ENCODE measurements at regions not wholly inside any gene's neighbourhood (a gene's known extent, or its start where the extent isn't known, plus 50 kb on each side); places are given as distances from the start of the nearest gene placed in this dataset.

GRCh38 chr18:43181711-43182110 lies 66.2 kb upstream of the RIT2 start:
- TF ChIP-seq, protein P1, sequence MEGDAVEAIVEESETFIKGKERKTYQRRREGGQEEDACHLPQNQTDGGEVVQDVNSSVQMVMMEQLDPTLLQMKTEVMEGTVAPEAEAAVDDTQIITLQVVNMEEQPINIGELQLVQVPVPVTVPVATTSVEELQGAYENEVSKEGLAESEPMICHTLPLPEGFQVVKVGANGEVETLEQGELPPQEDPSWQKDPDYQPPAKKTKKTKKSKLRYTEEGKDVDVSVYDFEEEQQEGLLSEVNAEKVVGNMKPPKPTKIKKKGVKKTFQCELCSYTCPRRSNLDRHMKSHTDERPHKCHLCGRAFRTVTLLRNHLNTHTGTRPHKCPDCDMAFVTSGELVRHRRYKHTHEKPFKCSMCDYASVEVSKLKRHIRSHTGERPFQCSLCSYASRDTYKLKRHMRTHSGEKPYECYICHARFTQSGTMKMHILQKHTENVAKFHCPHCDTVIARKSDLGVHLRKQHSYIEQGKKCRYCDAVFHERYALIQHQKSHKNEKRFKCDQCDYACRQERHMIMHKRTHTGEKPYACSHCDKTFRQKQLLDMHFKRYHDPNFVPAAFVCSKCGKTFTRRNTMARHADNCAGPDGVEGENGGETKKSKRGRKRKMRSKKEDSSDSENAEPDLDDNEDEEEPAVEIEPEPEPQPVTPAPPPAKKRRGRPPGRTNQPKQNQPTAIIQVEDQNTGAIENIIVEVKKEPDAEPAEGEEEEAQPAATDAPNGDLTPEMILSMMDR (conservative IDR thresholded peaks at IDR 0.05; ENCODE audit: low read depth, low read length), result no peak
- no peak for TF ChIP-seq EZH2 (IDR thresholded peaks at IDR 0.05; ENCODE audit: borderline replicate concordance, low read depth, low read length, poor library complexity, severe bottlenecking)
